Naive B cell (primary cell): ENCODE measurements at regions not wholly inside any gene's neighbourhood (a gene's known extent, or its start where the extent isn't known, plus 50 kb on each side); places are given as distances from the start of the nearest gene placed in this dataset.

Experiments
- ATAC-seq, 2 donors: fragments of 150-1000 bp; cut with Tn5 transposase; 2 replicates each; pipeline ENCODE4 v1.10.0; 2021; ENCODE audit warnings: low read depth in 2 of 2, mild to moderate bottlenecking in 2 of 2, moderate library complexity in 2 of 2
- DNase-seq: peaks from one replicate; pipeline ENCODE4 v3.0.0; 2022
- H3K27ac Mint-ChIP-seq, 6 donors: one replicate each; pipeline ENCODE4 v1.8.0; 2020 to 2022; ENCODE audit warnings: mild to moderate bottlenecking in 6 of 6, mixed read lengths in 6 of 6, moderate library complexity in 5 of 6, inconsistent platforms in 2 of 6
- H3K27me3 Mint-ChIP-seq, 3 donors: one replicate each; pipeline ENCODE4 v1.8.0; 2021 to 2022; ENCODE audit warnings: mixed read lengths in 3 of 3, mild to moderate bottlenecking in 1 of 3
- H3K36me3 Mint-ChIP-seq, 2 donors: one replicate each; pipeline ENCODE4 v1.8.0; 2020 to 2022; ENCODE audit warnings: mixed read lengths in 2 of 2, inconsistent platforms in 1 of 2, mild to moderate bottlenecking in 1 of 2
- H3K4me1 Mint-ChIP-seq, 3 donors: one replicate each; pipeline ENCODE4 v1.8.0; 2020 to 2022; ENCODE audit warnings: mixed read lengths in 3 of 3, inconsistent platforms in 1 of 3, mild to moderate bottlenecking in 1 of 3, moderate library complexity in 1 of 3
- H3K4me3 Mint-ChIP-seq, 8 donors: one replicate each; pipeline ENCODE4 v1.8.0; 2020 to 2022; ENCODE audit warnings: mild to moderate bottlenecking in 8 of 8, mixed read lengths in 8 of 8, moderate library complexity in 8 of 8, inconsistent platforms in 2 of 8
- H3K9me3 Mint-ChIP-seq, 7 donors: one replicate each; pipeline ENCODE4 v1.8.0; 2020 to 2022; ENCODE audit warnings: mixed read lengths in 7 of 7, mild to moderate bottlenecking in 5 of 7, inconsistent platforms in 2 of 7, moderate library complexity in 1 of 7

DNA sequence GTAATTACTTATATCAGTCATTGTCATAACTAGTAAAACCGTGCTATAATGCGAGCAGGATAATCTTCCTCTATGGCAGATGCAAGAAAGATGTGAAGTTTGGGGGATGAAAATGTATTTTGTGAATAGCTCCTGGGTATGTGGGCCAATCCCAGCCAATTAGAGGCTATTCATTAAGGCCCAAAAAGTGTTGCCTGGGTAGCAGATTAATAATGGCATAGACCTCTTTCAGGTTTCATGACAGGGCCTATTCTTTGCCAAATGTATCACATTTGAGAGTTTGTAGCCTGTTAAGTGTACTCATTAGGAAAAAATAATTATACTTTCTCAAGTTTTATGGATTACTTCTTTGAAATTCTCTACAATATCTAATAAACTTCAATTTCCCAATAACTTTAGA is 199.2 kb upstream of the POU3F2 start:
- no peak for DNase-seq
- Mint-ChIP-seq H3K27ac (no peak overlapping the region), H3K27me3 (peaks cover 0 to 4% (median 0%) of the 10 kb centered on the region in 3 donors), H3K4me1 (no peaks in the 10 kb centered on the region), H3K4me3 (no peak overlapping the region), H3K36me3 (no peaks in the 10 kb centered on the region), H3K9me3 (peaks cover 0 to 2% (median 0%) of the 10 kb centered on the region in 7 donors)
- ATAC-seq = no peak

DNA sequence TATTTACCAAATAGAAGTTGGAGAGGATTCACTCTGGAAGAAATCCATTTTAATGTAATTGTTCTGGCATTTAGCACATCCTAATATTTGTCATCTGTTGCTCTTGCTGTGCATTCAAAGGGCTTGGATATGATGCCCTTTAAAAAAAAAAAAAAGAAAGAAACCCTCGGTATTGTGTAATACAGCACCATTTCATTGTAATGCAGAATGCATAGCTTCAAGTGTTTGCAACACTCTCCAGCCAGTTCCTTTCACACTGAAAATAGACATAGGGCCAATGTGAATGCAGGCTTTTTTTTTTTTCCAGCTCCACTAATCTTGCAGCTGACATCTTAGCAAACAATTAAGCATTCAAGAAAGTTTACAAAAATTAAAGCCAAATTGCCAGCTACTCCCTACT is 197.4 kb upstream of the POU3F2 start:
- Mint-ChIP-seq H3K36me3 (no peaks in the 10 kb centered on the region), H3K4me3 (no peak overlapping the region), H3K27ac (no peak overlapping the region), H3K27me3 (peaks cover 0 to 4% (median 0%) of the 10 kb centered on the region in 3 donors), H3K9me3 (peaks cover 0 to 2% (median 0%) of the 10 kb centered on the region in 7 donors), H3K4me1 (no peaks in the 10 kb centered on the region)
- no peak for ATAC-seq
- no peak for DNase-seq

DNA sequence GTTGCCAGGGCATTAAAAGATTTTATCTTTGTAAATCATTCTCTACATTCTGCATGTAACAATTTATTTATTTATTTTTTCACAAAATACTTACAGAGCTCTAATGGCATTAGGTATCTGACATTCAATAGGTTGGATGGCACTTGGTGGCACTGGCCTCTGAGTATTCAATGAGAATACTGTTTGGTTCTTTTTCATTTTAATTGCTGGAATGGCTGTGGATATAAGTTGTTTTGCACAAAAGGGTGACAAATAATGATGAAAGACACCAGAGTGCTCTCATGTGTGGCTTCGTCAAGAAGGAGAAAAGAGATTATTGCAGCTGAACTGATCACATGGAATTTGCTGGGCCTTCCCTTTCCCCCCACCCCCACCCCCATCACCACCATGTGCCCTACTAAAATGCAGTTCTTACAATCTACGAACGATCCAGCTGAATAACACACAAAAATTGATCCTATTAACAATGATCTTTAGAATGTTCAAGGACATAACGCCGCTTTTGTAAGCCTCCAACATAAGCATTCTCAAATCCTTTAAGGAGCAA is 195.2 kb upstream of the POU3F2 start:
- Mint-ChIP-seq H3K27ac (no peak overlapping the region), H3K9me3 (peaks cover 0 to 2% (median 0%) of the 10 kb centered on the region in 7 donors), H3K36me3 (no peaks in the 10 kb centered on the region), H3K4me3 (no peak overlapping the region), H3K27me3 (peaks cover 0 to 4% (median 0%) of the 10 kb centered on the region in 3 donors), H3K4me1 (no peaks in the 10 kb centered on the region)
- DNase-seq = no peak
- no peak for ATAC-seq

DNA sequence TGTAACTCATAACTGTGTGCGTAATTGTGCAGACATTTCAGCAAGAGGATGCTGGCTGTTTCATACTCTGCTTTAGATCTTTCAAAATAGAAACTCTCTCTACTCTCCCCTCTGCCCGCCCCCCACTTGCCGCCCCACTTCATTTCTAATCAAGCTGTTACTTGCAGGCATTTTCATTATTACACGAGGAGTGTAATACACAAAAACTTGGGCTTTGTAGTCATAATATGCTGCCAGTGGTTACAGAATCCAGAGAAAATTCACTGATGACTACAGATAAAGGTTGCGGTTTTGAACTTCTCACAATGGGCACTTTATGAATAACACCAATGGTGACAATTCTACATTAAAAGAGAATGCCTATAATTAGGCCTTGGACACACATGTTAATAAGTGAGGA is 194.0 kb upstream of the POU3F2 start:
- Mint-ChIP-seq H3K27me3 (peaks cover 0 to 8% (median 0%) of the 10 kb centered on the region in 3 donors), H3K4me3 (no peak overlapping the region), H3K27ac (no peak overlapping the region), H3K36me3 (no peaks in the 10 kb centered on the region), H3K4me1 (no peaks in the 10 kb centered on the region), H3K9me3 (peaks cover 0 to 2% (median 0%) of the 10 kb centered on the region in 7 donors)
- DNase-seq (no peak), ATAC-seq (no peak)

DNA sequence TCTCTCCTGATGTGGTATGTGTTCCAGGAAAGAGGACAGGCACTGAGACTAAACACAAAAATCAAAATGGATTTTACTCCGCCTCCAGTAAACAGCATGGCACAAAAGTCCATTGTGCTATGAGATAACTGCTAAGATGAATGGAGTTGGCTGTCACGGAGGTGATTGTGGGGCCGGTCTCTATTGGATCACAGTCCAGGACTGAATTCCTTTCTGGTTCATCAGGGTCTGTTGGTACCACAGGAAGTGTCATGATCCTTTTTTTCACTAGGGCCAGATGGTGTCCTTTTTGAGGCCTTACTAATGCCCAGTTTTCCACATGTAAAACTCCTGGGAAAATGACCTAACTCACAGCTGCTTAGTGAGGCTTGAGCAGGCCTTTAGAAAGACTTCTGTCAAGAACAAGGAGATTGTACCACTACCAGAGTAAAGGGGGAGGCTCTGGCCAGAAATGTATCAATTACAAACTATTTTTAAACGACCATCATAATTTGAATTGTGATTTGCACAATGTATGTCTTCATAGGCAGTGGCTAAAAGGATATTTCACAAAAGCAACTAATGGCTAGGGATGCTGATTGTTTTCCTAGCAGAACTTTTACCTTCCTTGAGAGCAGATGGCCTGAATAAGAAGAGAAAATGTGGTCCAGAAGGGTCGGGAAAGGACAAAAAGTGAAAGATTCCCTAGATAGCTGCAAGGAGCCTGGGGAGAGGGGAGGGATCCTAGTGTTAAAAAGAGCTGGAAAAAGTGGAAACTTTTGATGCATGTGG is 192.2 kb upstream of the POU3F2 start:
- ATAC-seq = no peak
- Mint-ChIP-seq H3K4me1 (no peaks in the 10 kb centered on the region), H3K4me3 (no peak overlapping the region), H3K36me3 (no peaks in the 10 kb centered on the region), H3K9me3 (no peaks in the 10 kb centered on the region), H3K27ac (no peak overlapping the region), H3K27me3 (peaks cover 0 to 8% (median 0%) of the 10 kb centered on the region in 3 donors)
- DNase-seq = no peak

DNA sequence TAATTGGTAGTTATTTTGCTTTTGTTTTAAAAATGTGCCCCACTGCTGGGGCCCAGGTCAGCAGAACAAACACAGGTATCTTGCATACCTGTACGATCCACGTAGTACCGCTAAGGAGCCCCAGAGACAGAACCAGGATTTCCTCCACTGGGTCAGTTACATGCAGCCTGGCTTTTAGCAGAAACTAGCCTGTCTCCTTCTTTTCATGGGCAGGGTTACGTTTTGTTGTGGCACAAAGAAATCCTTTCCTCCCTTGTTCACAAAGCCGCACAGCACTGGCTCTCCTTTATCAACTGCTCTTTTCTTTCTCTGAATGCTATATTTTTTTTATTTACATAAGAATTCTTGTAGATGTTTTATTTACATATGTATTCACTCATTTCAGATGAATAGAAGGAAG is 190.3 kb upstream of the POU3F2 start:
- H3K4me1 Mint-ChIP-seq = no peaks in the 10 kb centered on the region

DNA sequence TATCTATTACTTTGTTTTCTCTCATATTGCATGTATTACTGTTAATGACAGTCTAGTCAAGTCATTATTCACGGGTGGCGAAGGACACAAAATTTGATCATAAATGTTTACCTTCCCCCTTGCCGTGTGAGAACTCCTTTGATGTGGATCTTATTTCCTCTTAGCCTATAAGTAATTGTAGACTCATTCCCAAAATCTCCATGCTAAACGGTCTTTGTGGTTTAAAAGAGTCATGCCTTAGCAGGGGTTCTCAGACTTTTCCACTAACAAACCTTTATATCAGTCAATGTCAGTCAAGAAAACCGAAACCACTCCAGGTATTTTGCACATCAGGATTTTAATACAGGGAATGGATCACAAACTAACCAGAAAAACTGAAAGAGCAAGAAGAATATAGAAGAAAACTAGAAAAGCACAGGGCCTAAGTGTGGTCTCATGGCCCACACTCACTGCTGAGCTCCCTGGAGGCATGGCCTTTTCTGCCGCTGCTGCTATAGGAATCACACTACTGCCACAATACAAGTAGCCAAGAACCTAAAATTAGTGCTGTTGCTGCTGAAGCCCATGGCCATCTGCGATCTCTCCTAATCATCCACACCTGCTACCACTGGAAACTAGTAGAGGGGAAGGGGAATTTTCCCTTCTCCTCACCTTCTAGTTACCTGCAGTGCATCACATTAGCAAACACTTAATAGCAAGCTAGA is 186.0 kb upstream of the POU3F2 start:
- H3K4me3 Mint-ChIP-seq = no peak overlapping the region
- H3K9me3 Mint-ChIP-seq = no peaks in the 10 kb centered on the region
- DNase-seq = no peak
- peaks cover 0 to 3% (median 0%) of the 10 kb centered on the region in 3 donors for H3K27me3 Mint-ChIP-seq
- H3K27ac Mint-ChIP-seq = no peak overlapping the region
- no peaks in the 10 kb centered on the region for H3K4me1 Mint-ChIP-seq
- no peak for ATAC-seq
- H3K36me3 Mint-ChIP-seq = no peaks in the 10 kb centered on the region

More for the DNA sequence above, 190.3 kb upstream of the POU3F2 start:
- Mint-ChIP-seq H3K27ac (peak overlapping the region in 1 of 6 donors; percentile 49), H3K36me3 (no peaks in the 10 kb centered on the region), H3K27me3 (peaks cover 0 to 3% (median 0%) of the 10 kb centered on the region in 3 donors), H3K4me3 (no peak overlapping the region), H3K9me3 (no peaks in the 10 kb centered on the region)
- DNase-seq (no peak), ATAC-seq (no peak)

DNA sequence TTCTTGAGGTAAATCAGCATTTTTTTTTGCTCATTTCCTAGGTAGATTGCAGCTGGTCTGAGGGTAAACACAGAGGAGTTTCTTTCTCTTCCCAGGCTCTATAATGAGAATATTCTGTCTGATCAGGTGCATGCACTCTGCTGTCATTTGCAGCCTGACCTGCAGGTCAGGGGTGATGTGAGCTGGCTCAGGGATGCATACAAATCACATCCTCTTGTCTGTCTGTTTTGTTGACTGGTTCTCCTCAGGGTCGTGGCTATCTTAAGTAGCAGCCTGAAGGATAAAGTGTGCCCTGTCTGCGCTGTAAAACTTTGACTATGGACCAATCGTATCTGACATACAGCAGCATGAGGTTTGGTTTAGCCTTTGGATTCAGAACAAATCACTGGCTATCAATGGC is 183.4 kb upstream of the POU3F2 start:
- Mint-ChIP-seq H3K4me1 (no peaks in the 10 kb centered on the region), H3K27ac (no peak overlapping the region), H3K27me3 (no peaks in the 10 kb centered on the region), H3K9me3 (peaks cover 0 to 4% (median 0%) of the 10 kb centered on the region in 7 donors), H3K36me3 (no peaks in the 10 kb centered on the region), H3K4me3 (no peak overlapping the region)
- ATAC-seq (no peak), DNase-seq (no peak)

DNA sequence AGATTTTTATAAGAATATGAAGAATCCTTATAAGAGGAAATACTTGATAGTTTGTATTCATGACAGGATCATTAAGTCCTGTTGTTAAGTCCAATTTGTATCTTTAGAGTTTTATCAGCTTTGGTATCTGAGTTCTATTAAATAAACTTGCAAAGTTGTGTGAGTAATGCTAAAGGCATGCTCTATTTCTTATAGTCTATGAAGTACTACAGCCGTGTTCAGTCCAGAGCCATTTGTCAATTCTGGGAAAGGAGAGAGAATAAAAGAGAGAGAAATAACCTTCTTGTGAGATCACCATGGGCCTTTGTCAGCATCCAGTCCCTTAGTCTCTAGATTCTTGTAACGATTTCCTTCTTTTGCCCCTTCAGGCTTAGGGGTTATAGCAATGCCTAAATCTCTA is 181.2 kb upstream of the POU3F2 start:
- peaks cover 0 to 4% (median 0%) of the 10 kb centered on the region in 7 donors for H3K9me3 Mint-ChIP-seq
- H3K27me3 Mint-ChIP-seq = no peaks in the 10 kb centered on the region
- H3K4me3 Mint-ChIP-seq = no peak overlapping the region
- ATAC-seq (no peak), DNase-seq (no peak)
- H3K4me1 Mint-ChIP-seq = no peaks in the 10 kb centered on the region
- H3K27ac Mint-ChIP-seq = no peak overlapping the region
- no peaks in the 10 kb centered on the region for H3K36me3 Mint-ChIP-seq

DNA sequence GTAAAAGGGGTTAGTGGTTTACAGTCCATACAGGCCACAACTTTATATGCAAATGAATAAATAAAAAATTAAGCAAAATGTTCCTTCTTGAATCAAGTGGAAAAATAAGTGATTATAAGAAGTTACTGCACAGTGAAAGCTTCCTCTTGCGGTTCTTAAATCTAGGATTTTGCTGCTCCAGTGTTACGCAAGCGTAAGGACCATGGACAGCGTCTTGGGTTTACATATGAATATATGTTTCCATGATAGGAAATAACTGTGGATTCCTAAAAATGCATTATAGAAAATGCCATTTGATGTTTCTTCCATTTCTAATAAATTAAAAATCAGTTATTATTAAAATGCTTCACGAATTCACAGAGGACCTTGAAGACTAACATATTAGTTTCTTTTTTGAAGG is 176.6 kb upstream of the POU3F2 start:
- Mint-ChIP-seq H3K27ac (no peak overlapping the region), H3K9me3 (peaks cover 0 to 5% (median 2%) of the 10 kb centered on the region in 7 donors), H3K4me1 (no peaks in the 10 kb centered on the region), H3K36me3 (no peaks in the 10 kb centered on the region), H3K27me3 (no peaks in the 10 kb centered on the region), H3K4me3 (no peak overlapping the region)
- no peak for ATAC-seq
- DNase-seq = no peak

DNA sequence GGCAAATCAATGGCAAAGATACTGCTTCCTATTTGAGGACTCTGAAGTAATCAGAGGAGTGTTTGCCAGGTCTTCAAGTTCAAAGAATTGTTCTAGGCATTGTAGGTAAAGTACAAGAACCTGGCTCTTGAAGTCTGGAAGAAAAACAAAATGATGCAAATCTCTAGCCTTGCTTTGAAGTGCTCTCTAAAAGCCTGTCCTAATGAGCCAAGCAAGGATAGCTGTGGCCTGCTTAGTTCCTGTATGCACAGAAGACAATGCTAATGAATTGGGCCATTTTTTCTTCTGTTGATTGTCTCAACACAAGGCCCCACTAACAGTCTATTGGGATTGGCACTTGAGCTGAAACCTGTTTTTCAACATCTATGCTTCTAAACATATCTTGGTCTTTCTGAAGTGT is 165.0 kb upstream of the POU3F2 start:
- no peaks in the 10 kb centered on the region for H3K4me1 Mint-ChIP-seq
- H3K36me3 Mint-ChIP-seq = no peaks in the 10 kb centered on the region
- H3K9me3 Mint-ChIP-seq = no peaks in the 10 kb centered on the region

DNA sequence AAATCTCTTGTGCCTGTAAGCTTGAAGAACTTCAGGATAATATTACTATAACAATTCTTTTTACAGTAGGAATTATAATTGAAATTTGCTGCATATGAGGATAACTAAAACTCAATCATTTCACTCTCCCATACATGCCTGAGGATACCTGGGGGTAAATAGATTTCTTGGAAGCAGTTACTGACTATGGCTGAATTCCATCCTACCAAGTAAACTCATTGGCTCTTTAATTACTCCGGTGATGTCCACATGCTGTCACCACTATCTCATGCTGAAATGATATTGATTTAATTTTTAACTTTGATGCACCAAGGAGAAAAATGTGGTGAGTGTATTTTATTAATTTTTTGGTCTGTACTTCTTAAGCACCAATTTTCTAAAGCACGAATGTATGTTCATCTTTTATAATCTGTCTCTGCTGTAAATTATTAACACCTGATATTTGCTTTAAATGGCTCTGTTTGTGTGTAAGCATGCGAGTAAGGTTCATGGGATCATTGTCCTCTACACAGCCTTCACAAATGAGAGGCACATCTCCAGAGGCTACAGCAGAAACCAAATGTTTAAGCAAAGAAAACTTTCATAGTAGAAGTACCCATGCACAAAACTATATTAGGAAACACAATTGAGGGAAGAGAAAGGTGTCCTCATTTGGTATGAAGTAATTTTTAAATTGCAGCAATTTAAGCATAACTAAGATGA is 164.2 kb upstream of the POU3F2 start:
- Mint-ChIP-seq H3K4me3 (no peak overlapping the region), H3K27me3 (no peaks in the 10 kb centered on the region), H3K9me3 (no peaks in the 10 kb centered on the region), H3K4me1 (no peaks in the 10 kb centered on the region), H3K27ac (no peak overlapping the region), H3K36me3 (no peaks in the 10 kb centered on the region)
- no peak for DNase-seq
- ATAC-seq = no peak

More for the DNA sequence above, 165.0 kb upstream of the POU3F2 start:
- DNase-seq (no peak), ATAC-seq (no peak)
- Mint-ChIP-seq H3K27ac (no peak overlapping the region), H3K4me3 (no peak overlapping the region), H3K27me3 (peaks cover 0 to 2% (median 0%) of the 10 kb centered on the region in 3 donors)

DNA sequence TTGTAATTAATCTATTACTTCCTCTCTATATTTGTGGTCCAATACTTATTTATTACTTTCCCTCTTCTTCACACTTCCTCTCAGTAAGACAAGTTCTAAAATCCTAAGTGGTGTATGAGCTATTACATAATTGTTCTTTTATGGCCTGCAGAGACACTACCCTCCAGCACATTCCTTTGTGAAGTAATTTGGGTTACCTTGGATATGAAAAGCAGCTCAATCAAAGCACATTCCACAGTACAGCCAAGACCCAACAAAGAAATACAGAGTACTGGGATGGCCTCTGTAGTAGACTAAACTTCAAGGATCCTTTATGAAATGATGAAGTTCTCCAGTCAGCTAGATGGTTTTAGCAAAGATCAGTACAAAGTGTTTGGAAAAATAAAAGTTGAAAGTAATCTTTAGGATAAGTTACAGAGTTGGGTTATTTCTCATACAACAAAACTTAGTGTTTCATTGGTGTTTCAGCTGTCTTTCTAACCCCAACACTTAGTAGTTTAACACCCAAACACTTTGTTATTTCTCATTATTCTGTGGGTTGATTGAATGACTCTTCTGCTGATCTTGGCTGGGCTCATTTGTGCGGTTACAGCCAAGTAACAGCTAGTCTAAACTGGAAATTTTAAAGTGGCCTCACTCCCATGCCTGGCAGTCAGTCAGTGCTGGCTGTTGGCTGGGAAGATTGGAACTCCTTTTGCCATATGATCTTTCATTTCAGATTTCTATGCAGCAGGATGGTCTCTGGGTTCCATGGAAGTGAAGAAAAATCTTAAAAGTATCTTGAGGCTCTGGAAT is 161.5 kb upstream of the POU3F2 start:
- ATAC-seq (no peak), DNase-seq (no peak)
- Mint-ChIP-seq H3K36me3 (no peaks in the 10 kb centered on the region), H3K27me3 (no peaks in the 10 kb centered on the region), H3K4me1 (no peaks in the 10 kb centered on the region), H3K4me3 (no peak overlapping the region), H3K9me3 (peaks cover 0 to 8% (median 6%) of the 10 kb centered on the region in 7 donors), H3K27ac (no peak overlapping the region)
